K562 (cell line): ENCODE measurements at regions not wholly inside any gene's neighbourhood (a gene's known extent, or its start where the extent isn't known, plus 50 kb on each side); places are given as distances from the start of the nearest gene placed in this dataset.

Experiments
- NCOR1 ChIP-seq: fragments of 450-650 bp; IDR thresholded peaks from 2 replicates; pipeline ENCODE4 v1.6.1; 2016; ENCODE audit warnings: mild to moderate bottlenecking, moderate library complexity
- POLR2G ChIP-seq: fragments of 200-400 bp; formaldehyde crosslinking; IDR thresholded peaks from 2 replicates; pipeline ENCODE4 v1.6.1; 2017; ENCODE audit warnings: low read depth, mild to moderate bottlenecking, antibody characterized with exemption, low read length, moderate library complexity
- TFE3 ChIP-seq: fragments of 450-650 bp; formaldehyde crosslinking; IDR thresholded peaks from 2 replicates; pipeline ENCODE4 v1.4.0; 2020; ENCODE audit warnings: mild to moderate bottlenecking, mixed read lengths
- USF2 ChIP-seq: sonication (generic); formaldehyde crosslinking; IDR thresholded peaks from 2 replicates; pipeline ENCODE4 v1.5.0; 2020; ENCODE audit warnings: missing genetic modification reagents
- ZNF644 ChIP-seq: fragments of 200-800 bp; sonication (Bioruptor generic); IDR thresholded peaks from 2 replicates; pipeline ENCODE4 v1.6.1; 2016; ENCODE audit warnings: low read depth, missing genetic modification characterization, missing compliant biosample characterization
- TF ChIP-seq, protein P1 (sequence below): sonication (generic); formaldehyde crosslinking; IDR thresholded peaks from 2 replicates; pipeline ENCODE4 v1.8.0; 2022; ENCODE audit warnings: mild to moderate bottlenecking, missing genetic modification reagents
- TF ChIP-seq, protein P2 (sequence below), 2 experiments: fragments of 450-650 bp; formaldehyde crosslinking in 1 of 2; IDR thresholded peaks; 2 replicates each; pipeline versions ENCODE4 v1.4.0 to v1.6.1; 2014 to 2020; ENCODE audit warnings: mild to moderate bottlenecking in 2 of 2, borderline replicate concordance in 1 of 2, low read depth in 1 of 2

GRCh38 chr10:30190577-30191552 lies 131.5 kb upstream of the JCAD start (continued):
- TF ChIP-seq USF2 (CRISPR knock-in tag) (peak; percentile 90), NCOR1 (peak; percentile 45), TFE3 (CRISPR knock-in tag) (peak; percentile 81), POLR2G (0 out of 2 replicates have a peak, but pooled peaks have one; percentile 36), ZNF644 (tag) (peak; percentile 50; the same call in 1 of the 2 replicates)
- TF ChIP-seq, protein P1, sequence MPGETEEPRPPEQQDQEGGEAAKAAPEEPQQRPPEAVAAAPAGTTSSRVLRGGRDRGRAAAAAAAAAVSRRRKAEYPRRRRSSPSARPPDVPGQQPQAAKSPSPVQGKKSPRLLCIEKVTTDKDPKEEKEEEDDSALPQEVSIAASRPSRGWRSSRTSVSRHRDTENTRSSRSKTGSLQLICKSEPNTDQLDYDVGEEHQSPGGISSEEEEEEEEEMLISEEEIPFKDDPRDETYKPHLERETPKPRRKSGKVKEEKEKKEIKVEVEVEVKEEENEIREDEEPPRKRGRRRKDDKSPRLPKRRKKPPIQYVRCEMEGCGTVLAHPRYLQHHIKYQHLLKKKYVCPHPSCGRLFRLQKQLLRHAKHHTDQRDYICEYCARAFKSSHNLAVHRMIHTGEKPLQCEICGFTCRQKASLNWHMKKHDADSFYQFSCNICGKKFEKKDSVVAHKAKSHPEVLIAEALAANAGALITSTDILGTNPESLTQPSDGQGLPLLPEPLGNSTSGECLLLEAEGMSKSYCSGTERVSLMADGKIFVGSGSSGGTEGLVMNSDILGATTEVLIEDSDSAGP (CRISPR knock-in tag) = no peak
- TF ChIP-seq, protein P2, sequence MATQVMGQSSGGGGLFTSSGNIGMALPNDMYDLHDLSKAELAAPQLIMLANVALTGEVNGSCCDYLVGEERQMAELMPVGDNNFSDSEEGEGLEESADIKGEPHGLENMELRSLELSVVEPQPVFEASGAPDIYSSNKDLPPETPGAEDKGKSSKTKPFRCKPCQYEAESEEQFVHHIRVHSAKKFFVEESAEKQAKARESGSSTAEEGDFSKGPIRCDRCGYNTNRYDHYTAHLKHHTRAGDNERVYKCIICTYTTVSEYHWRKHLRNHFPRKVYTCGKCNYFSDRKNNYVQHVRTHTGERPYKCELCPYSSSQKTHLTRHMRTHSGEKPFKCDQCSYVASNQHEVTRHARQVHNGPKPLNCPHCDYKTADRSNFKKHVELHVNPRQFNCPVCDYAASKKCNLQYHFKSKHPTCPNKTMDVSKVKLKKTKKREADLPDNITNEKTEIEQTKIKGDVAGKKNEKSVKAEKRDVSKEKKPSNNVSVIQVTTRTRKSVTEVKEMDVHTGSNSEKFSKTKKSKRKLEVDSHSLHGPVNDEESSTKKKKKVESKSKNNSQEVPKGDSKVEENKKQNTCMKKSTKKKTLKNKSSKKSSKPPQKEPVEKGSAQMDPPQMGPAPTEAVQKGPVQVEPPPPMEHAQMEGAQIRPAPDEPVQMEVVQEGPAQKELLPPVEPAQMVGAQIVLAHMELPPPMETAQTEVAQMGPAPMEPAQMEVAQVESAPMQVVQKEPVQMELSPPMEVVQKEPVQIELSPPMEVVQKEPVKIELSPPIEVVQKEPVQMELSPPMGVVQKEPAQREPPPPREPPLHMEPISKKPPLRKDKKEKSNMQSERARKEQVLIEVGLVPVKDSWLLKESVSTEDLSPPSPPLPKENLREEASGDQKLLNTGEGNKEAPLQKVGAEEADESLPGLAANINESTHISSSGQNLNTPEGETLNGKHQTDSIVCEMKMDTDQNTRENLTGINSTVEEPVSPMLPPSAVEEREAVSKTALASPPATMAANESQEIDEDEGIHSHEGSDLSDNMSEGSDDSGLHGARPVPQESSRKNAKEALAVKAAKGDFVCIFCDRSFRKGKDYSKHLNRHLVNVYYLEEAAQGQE (IDR thresholded peaks at IDR 0.05; ENCODE audit: borderline replicate concordance) = peak; percentile 28; the same call in 1 of the 2 replicates
- TF ChIP-seq, protein P2 (CRISPR knock-in tag; IDR thresholded peaks at IDR 0.05; ENCODE audit: low read depth) = no peak
